EH (cell line): ENCODE measurements at regions not wholly inside any gene's neighbourhood (a gene's known extent, or its start where the extent isn't known, plus 50 kb on each side); places are given as distances from the start of the nearest gene placed in this dataset.
A peak's percentile ranks its signal among the peaks of the same experiment; 100 is the strongest.

Experiments
- DNase-seq: peaks from one replicate; pipeline ENCODE4 v3.0.0-alpha.2; 2015; ENCODE audit warnings: low read depth

DNA sequence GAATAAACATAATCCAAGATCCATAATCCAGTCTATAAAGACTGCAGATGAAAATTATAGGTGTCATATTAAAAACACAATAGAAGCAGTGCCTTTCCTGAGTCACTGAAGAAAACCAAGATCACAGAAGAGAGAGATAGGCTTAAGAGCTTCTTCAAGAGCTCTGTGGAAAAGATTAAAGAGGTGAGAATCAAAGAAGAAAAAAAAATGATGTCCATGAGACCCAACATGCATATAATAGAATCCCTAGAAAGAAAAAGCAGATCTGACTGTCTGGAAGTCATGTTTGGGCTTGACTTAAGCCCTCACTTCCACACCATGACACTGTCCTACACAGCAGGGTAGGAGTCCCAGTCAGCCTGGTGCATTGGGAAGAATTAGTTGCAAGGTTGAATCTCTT is 205.6 kb upstream of the PROK2 start:
- no peak for DNase-seq

- peak; percentile 87 for DNase-seq
Observed at GRCh38 chr3:71989165-71989564, 204.2 kb upstream of the PROK2 start.

- DNase-seq, result peak; percentile 79
Observed at GRCh38 chr3:71987828-71988227, 202.9 kb upstream of the PROK2 start.

DNA sequence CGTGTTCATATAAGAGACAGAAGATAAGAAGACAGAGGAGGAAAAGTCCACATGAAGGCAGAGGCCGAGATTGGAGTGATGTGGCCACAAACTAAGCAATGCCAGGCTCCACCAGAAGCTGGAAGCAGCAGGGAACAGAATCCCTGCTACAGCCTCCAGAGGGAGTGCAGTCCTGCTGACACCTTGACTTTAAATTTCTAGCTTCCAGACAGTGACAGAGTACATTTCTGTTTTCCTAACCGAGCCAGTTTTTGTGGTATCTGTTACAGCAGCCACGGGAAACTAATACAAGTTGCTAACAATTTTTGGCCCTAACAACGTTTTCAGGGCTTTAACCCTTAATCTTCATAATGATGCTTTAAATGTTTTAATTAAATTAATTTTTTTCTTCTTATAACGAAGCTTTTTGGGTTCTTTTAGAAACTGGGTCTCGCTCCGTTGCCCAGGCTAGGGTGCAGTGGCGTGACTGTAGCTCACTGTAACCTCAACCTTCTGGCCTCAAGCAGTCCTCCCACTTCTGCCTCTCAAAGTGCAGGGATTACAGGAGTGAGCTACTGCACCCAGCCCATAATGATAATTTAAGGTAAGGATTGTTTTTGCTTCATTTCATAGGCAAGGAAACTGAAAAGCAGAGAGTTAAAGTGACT is 202.3 kb upstream of the PROK2 start:
- DNase-seq, result peak; percentile 33

DNA sequence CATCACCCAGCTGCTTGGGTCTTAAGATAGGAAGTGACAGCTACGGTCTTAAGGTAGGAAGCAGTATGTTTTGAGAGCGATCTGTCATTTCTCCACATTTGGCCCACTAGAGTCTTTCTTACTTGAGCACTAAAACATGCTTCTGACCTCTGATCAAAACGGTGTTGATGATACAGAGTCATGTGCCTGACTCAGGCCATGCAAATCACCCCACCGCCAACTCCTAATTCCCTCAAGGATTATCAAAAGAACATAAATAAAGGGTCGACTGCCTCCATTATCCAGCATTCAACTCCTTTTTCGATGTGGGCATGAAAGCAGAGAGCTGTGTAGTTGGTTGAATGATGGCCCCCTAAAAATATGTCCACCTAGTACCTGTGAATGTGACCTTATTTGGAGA is 201.7 kb upstream of the PROK2 start:
- no peak for DNase-seq

DNA sequence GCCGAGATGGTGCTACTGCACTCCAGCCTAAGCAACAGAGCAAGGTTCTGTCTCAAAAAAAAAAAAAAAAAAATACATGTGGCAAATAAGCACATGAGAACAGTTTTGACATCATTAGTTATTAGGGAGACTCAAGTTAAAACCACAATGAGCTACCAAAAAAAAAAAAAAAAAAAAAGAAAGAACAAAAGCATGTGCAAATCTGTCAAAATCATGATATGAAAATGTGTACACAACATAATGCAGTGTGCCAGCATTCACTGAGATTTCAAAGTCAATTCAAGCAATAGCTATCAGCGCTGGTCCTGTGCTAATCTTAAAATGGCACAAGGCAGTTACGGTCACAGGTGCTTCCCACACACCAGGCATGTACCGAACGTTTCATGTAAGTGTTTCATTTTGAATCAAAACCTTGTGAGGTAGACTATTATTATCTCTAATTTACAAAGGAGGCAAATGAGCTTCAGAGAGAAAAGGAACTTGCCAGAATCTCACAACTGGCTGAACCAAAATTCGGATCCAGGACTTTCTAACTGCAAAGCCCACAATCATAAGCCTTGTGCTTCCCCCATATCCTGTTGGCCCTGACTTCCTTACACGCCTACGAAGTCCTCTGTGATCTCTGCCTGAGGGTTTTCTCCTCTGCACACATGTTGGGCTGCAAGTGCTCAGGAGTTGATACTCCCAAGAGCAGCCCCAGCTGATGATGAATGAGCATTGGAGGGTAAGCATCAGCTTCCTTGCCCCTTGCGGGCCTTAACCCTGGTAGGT is 200.1 kb upstream of the PROK2 start:
- no peak for DNase-seq

DNA sequence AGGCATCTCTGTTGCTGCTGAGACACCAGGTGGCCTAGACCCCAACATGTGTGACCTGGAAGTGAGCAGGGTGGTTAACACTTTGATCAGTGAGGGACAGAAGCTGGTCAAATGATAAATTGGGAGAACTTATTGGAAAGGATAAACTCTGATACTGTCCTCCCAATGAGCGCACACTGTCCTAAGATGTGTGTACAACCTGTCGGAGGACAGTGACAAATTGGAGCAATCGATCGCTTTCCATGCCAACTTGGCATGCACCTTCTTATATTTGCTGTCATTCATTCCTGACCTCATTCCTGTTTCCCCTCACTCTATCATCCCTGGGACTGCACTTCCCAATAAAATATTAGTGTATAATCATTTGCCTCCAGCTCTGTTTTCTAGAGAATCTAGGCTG is 198.7 kb upstream of the PROK2 start:
- DNase-seq, result no peak

DNA sequence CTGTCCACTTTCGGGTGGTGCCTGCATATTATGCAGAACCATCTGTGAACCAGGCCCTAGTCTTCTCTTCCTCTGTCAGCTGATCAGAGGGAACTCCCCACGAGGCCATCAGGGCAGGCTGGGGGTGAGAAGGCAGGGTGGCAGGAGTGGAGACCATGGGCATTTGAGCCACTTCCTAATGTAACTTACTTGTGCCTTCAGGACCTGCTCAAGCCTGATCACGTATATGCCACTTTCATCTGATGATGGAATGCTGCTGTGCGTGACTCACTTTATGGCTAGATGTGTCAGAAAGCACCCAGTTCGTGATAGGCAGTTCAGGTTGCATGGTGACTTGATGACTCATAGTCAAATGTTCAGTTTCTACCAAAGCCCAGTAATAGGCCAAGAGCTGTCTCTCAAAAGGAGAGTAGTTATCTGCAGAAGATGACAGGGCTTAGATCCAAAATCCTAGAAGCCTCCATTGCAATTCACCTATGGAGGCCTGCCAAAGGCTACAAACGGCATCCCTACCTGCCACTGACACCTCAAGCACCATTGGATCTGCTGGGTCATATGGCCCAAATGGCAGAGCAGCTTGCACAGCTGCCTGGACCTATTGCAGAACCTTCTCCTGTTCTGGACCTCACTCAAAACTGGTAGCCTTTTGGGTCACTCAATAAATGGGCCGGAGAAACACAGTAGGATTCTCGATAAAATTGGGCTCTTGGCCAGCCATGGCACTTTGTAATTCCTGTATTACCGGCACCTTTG is 197.7 kb upstream of the PROK2 start:
- DNase-seq, result peak; percentile 94

DNA sequence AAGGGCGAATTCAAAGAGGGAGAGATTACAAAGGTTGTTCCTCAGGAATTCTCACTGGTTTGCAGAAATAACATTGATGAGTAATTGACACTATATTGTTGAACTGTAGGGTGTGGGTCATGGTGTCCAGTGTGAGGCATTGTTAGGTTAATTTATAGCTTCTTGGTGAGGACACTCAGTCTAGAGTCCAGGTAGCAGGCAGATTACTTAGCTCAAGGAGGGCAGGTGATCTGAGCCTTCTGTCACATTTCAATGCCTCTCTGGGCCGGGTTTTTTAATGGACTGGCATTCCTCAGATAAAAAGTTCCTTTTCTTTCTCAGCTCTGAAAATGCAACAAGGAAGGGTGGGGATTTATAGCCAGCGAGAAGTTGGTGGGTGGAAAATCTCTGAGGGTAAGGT is 194.2 kb upstream of the PROK2 start:
- no peak for DNase-seq

- no peak for DNase-seq
Observed at GRCh38 chr3:71978150-71978721, 193.3 kb upstream of the PROK2 start.

DNA sequence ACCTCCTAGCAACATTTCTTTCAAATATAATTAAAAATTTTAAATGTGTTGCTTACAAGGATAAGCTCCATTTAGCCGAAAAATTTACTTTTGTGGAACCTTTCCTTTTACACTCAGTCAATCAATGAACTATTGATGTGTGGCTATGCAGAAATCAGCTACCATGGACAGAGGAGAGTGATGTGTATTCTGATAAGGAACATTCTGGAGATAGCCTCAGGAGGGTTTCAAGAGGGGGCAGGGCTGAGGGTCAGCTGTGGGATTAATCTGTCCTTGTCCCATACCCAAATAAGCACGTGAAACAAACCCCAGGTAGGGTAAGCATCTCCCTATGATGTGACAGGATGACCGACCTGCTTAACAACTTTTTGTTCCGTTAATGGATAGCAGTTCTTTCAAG is 192.6 kb upstream of the PROK2 start:
- no peak for DNase-seq

GRCh38 chr3:71975573-71975972 is 190.6 kb upstream of the PROK2 start:
- no peak for DNase-seq

GRCh38 chr3:71974786-71975185 is 189.8 kb upstream of the PROK2 start:
- DNase-seq, result no peak

- DNase-seq, result no peak
Observed at GRCh38 chr3:71973274-71974030, 188.5 kb upstream of the PROK2 start.

- DNase-seq, result peak; percentile 47
Observed at GRCh38 chr3:71972031-71972430, 187.1 kb upstream of the PROK2 start.

GRCh38 chr3:71968544-71968943 is 183.6 kb upstream of the PROK2 start:
- DNase-seq, result no peak

DNA sequence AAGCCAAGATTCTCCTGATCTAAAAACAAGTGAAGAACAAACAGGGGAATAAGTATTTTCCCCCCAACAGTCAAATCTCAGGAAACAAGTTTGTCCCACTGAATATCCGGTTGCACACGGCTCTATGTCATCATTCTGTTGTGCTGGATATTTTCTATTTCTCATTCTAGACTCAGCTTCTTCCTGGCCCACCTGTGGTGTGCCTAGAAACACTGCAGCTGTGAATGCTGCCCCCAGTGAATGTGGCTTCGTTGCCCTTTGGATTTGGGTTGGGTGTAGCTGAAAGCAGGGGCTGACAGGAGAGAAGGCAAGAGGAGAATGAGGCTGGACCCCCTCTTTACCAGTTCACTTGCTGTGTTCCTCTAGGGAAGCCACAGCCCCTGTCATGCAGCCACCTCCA is 181.2 kb upstream of the PROK2 start:
- DNase-seq, result no peak

- no peak for DNase-seq
Observed at GRCh38 chr3:71964170-71964569, 179.2 kb upstream of the PROK2 start.

- DNase-seq, result peak; percentile 17
Observed at GRCh38 chr3:71962561-71963240, 177.8 kb upstream of the PROK2 start.

- DNase-seq, result no peak
Observed at GRCh38 chr3:71961891-71962290, 176.9 kb upstream of the PROK2 start.

DNA sequence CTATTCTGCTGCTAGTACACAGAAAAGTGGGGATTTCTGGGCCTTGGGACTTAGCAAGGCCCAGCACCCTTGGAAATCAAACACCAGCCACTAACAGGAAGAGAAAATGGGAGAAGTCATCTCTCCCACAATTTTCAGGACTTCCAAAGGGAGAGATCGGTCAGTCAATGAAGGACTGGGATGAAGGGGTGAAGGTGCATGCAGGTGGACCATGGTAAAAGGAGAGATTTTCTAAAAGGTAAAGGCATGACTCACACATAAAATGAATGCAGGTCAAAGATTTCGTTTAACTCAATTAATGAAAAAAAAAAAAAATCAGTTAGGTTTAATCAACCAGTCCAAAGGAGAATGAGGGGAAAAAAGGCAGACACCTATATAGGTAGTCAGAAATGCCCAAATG is 176.4 kb upstream of the PROK2 start:
- DNase-seq, result no peak
